HUDEP-2 (cell line): ENCODE measurements at regions not wholly inside any gene's neighbourhood (a gene's known extent, or its start where the extent isn't known, plus 50 kb on each side); places are given as distances from the start of the nearest gene placed in this dataset.
A peak's percentile ranks its signal among the peaks of the same experiment; 100 is the strongest.

Source experiments
- DNase-seq, 76 experiments: peaks; one replicate each; lab custom pipeline; 2025; ENCODE audit not compliant: unreplicated experiment in 76 of 76; lab: John Stamatoyannopoulos, UW

- DNase-seq: no peak
Observed at GRCh38 chr1:67948151-67949080, 102.0 kb downstream of the DIRAS3 start.

GRCh38 chr1:67947114-67947513, 103.3 kb downstream of the DIRAS3 start:
- DNase-seq: no peak

- no peak for DNase-seq
Observed at GRCh38 chr1:67945733-67946374, 104.6 kb downstream of the DIRAS3 start.

DNA sequence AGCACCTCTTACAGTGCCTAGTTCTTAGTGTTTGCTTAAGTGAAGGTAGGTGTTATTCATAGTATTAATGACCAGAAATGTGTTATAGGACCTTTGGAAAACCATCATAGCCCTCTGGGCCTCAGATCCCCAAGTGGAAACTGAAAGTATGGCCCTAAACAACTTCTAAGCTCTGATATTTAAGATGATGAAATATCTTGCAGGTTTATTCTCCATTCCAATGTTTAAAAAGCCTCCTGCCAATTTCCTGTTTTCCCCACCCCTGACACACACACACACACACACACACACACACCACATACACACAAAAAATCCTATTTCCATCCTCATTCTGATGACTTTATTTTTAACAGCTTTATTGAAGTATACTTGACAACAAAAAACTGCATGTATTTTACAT, 108.2 kb downstream of the DIRAS3 start:
- no peak for DNase-seq

- DNase-seq: no peak
Observed at GRCh38 chr1:67941746-67942145, 108.5 kb upstream of the GNG12 start.

GRCh38 chr1:67941155-67941554, 107.9 kb upstream of the GNG12 start:
- DNase-seq: no peak

- no peak for DNase-seq
Observed at GRCh38 chr1:67939942-67940341, 106.7 kb upstream of the GNG12 start.

DNA sequence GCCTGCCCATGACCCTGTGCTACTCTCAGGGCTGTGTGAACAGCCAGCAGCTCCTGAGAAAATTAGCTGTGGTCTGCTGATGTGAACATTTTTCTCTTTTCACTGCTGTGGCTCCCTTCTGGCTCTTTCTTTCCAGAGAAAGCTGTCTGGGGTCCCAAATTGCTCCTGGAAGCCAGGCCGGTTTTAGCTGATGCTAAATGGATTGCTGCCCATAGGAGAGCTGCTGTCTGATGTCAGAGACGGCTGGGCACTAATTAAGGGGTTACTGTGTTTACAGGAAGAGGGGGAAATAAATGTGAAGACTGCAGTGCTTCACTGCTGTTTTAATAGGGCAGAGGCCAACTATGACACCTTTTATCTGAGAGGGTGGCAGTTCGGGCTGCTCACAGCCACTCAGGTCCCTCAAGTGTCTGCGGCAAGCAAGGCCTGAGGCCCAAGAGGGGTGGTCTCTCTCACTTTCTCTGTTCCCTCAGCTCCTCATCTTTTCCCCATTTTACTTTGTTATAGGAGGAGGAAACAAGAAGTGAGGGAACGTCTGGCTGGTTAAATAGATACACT, 106.0 kb upstream of the GNG12 start:
- DNase-seq: no peak

GRCh38 chr1:67937651-67938050, 104.4 kb upstream of the GNG12 start:
- DNase-seq: no peak

DNA sequence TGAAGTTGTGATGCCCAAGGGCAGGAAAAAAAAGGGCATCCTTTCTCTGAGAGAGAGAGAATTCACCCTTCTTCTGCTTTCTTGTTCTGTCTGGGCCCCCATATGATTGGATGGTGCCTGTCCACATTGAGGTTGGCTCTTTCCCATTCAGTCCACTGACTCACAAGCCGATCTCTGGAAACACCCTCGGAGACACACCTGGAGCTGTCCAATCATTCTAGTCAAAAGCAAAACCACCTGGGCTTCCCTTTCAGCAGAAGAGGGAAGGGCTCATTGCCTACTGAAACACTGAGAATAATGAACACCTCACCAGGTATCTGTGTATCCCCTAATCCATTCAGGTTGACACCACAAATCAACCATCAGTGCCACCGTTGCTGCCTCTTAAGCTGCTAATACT, 103.7 kb upstream of the GNG12 start:
- DNase-seq: no peak

GRCh38 chr1:67935560-67935959, 102.3 kb upstream of the GNG12 start:
- DNase-seq: no peak

- no peak for DNase-seq
Observed at GRCh38 chr1:67931198-67931597, 97.9 kb upstream of the GNG12 start.

GRCh38 chr1:67923074-67923473, 89.8 kb upstream of the GNG12 start:
- DNase-seq: no peak

GRCh38 chr1:67921725-67922489, 88.6 kb upstream of the GNG12 start:
- DNase-seq: no peak

- no peak for DNase-seq
Observed at GRCh38 chr1:67919274-67920072, 86.2 kb upstream of the GNG12 start.

DNA sequence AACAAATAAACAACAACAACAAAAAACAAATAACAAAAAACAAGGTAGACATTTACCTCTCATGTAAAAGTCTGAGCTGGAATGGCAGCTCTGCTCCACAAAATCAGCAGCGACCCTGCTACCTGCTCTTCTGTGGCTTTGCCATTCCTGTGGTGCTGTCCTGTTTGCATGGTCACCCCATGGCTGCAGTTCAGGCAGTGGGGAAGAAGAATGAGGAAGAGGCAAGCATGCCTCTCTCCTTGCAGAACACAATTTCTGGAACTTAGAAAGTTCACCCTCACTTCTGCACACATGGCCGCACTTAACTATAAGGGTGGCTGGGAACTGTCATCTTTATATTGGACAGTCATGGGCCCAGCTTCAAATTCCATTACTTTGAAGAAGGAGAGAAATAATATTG, 84.8 kb upstream of the GNG12 start:
- no peak for DNase-seq

GRCh38 chr1:67917006-67917405, 83.7 kb upstream of the GNG12 start:
- DNase-seq: no peak

GRCh38 chr1:67916140-67916886, 83.0 kb upstream of the GNG12 start:
- DNase-seq: peak in 7 of 76 experiments; percentile 8 to 43 (median 19)

DNA sequence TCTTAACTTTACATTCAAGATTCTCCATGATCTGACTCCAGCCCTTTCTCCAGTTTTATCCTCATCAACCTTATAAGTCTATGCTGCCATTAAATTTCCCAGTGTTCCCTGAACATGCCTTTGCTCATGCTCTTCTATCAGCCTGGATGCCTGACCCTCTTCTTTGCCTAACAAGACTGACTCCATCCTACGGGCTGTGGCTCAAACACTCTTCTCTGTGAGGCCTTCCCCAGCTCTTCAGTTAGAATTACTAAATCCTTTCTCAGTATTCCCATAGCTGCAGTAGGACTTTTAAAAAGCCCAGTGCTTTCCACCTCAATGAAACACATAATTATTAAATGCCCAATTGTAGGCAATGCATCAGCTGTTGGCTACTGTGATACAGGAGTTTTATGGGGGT, 76.5 kb upstream of the GNG12 start:
- DNase-seq: no peak
